ENCODE measurements at regions not wholly inside any gene's neighbourhood (a gene's known extent, or its start where the extent isn't known, plus 50 kb on each side); places are given as distances from the start of the nearest gene placed in this dataset.
A peak's percentile ranks its signal among the peaks of the same experiment; 100 is the strongest.
"Not testable (repeated sequence)": the region's sequence is repeated elsewhere in the genome, so short reads cannot be mapped to it uniquely, and the experiment has no call there.

DNA sequence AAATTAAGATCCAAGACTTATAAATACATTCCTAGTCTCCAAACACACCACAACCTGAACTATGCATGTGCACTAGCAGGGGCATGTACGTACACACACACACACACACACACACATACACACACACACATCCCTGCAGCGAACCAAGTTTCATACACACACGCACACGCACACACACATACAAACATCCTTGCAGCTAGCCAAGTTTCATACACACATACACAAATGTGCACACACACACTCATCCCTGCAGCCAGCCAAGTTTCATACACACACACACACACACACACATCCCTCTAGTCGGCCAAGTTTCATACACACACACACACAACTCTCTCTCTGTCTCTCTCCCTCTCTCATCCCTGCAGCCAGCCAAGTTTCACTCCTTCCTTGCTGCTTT is 82.7 kb upstream of the WIPF3 start (continued):
- TF ChIP-seq REST (IDR thresholded peaks at IDR 0.05; ENCODE audit: insufficient read depth in 1 of 2, low read depth in 2 of 2, low read length in 1 of 2), result no peak

DNA sequence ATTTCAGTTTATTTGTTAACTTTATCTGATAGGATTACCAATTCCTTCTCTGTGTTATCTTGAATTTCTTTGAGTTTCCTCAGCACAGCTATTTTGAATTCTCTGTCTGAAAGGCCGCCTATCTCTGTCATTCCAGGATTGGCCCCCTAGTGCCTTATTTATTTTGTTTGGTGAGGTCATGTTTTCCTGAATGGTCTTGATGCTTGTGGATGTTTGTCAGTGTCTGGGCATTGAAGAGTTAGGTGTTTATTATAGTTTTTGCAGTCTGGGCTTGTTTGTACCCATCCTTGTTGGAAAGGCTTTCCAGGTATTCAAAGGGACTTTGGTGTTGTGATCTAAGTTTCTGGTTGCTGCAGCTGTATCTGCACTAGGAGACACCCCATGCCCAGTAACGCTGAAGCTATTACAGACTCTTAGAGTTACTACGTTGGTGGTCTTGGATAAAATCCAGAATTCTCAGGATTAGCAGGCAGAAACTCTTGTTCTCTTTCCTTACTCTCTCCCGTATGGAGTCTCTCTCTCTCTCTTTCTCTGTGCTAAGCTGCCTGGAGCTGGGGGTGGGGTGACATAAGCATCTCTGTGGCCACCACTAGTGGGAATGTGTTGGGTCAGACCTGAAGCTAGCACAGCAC is 76.7 kb upstream of the WIPF3 start:
- H3K36me3 ChIP-seq (ENCODE audit: control insufficient read depth, insufficient read depth, low read length); intact Hi-C loops (cut with micrococcal nuclease; ENCODE audit: unreplicated experiment); ATAC-seq; H3K9me3 ChIP-seq (ENCODE audit: control insufficient read depth, insufficient read depth, low read depth, low read length); H3K27ac ChIP-seq (ENCODE audit: low read length); H3K27me3 ChIP-seq (ENCODE audit: control insufficient read depth, insufficient read depth, low read length); CTCF ChIA-PET; in situ Hi-C loops (cut with HindIII; ENCODE audit: low pct_unique_long_range_greater_than_20kb, low sequenced_read_pairs); POLR2A ChIA-PET; H3K4me1 ChIP-seq (ENCODE audit: control insufficient read depth, insufficient read depth, low read length); H3K4me3 ChIP-seq (ENCODE audit: low read depth in 2 of 2, low read length in 2 of 2); BruUV-seq (replicated peaks); DNase-seq (ENCODE audit: low read depth, low spot score): not testable (repeated sequence)

GRCh38 chr7:29734246-29734731 is 72.0 kb upstream of the WIPF3 start:
- no peak overlapping the region for H3K27ac ChIP-seq (ENCODE audit: low read length)
- intact Hi-C loops (cut with micrococcal nuclease; ENCODE audit: unreplicated experiment) (no loop called here), in situ Hi-C loops (cut with HindIII; ENCODE audit: low pct_unique_long_range_greater_than_20kb, low sequenced_read_pairs) (no loop called here)
- no TSS peak for BruUV-seq (replicated peaks)
- H3K27me3 ChIP-seq (ENCODE audit: control insufficient read depth, insufficient read depth, low read length), result 0 out of 2 replicates have a peak, but pooled peaks cover 2% of the 10 kb centered on the region
- ATAC-seq (no peak), DNase-seq (ENCODE audit: low read depth, low spot score) (no peak)
- TF ChIP-seq SIN3A (IDR thresholded peaks at IDR 0.05; ENCODE audit: borderline replicate concordance, insufficient read depth, low read depth, low read length) (no peak), REST (IDR thresholded peaks at IDR 0.05; ENCODE audit: insufficient read depth in 1 of 2, low read depth in 2 of 2, low read length in 1 of 2) (no peak), POLR2AphosphoS5 (IDR thresholded peaks at IDR 0.05; ENCODE audit: low read depth, low read length) (no peak), TCF7L2 (IDR thresholded peaks at IDR 0.05; ENCODE audit: low read depth, low read length) (no peak)
- TF ChIP-seq, protein P1, sequence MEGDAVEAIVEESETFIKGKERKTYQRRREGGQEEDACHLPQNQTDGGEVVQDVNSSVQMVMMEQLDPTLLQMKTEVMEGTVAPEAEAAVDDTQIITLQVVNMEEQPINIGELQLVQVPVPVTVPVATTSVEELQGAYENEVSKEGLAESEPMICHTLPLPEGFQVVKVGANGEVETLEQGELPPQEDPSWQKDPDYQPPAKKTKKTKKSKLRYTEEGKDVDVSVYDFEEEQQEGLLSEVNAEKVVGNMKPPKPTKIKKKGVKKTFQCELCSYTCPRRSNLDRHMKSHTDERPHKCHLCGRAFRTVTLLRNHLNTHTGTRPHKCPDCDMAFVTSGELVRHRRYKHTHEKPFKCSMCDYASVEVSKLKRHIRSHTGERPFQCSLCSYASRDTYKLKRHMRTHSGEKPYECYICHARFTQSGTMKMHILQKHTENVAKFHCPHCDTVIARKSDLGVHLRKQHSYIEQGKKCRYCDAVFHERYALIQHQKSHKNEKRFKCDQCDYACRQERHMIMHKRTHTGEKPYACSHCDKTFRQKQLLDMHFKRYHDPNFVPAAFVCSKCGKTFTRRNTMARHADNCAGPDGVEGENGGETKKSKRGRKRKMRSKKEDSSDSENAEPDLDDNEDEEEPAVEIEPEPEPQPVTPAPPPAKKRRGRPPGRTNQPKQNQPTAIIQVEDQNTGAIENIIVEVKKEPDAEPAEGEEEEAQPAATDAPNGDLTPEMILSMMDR (IDR thresholded peaks at IDR 0.05), result no peak
- no peaks in the 10 kb centered on the region for H3K4me1 ChIP-seq (ENCODE audit: control insufficient read depth, insufficient read depth, low read length)
- POLR2A ChIA-PET, result interaction anchor here (0.6 kb wide), 1 partner anchor 90 kb away, joined by 3 read pairs; no protein-coding TSS in a partner anchor
- CTCF ChIA-PET, result no interaction called here
- H3K36me3 ChIP-seq (ENCODE audit: control insufficient read depth, insufficient read depth, low read length), result no peaks in the 10 kb centered on the region
- no peaks in the 10 kb centered on the region for H3K9me3 ChIP-seq (ENCODE audit: control insufficient read depth, insufficient read depth, low read depth, low read length)
- no peak overlapping the region for H3K4me3 ChIP-seq (ENCODE audit: low read depth in 2 of 2, low read length in 2 of 2)

DNA sequence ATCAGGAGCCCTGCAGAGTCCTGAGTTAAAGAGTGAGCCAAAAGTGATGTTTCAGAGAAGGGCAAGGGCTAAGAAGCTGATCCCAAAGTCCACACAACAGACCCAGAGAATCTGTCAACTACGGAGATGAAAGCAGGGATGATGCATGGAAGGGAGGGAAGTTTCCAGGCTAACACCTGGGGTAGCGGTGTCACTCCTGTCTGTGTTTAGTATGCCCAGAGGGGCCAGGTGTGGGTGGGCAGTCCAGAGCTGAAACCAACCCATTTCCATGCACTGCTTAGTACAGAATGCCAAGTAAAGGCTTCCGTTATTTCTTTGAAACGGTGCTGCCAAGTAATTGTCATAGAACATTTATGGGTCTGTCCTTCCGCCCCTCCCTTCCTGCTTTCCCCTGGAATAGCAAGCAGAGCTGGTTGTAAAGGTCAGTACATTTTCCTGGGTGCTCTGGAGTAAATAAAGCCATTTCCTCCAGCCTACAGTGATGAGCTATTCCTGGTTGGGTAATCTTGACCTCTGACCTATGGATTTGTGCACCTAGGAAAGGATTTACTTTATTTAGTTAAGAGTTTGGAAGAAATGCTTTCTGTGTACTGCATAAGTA is 58.6 kb upstream of the WIPF3 start:
- DNase-seq (ENCODE audit: low read depth, low spot score); H3K27ac ChIP-seq (ENCODE audit: low read length); H3K9me3 ChIP-seq (ENCODE audit: control insufficient read depth, insufficient read depth, low read depth, low read length); H3K4me1 ChIP-seq (ENCODE audit: control insufficient read depth, insufficient read depth, low read length); in situ Hi-C loops (cut with HindIII; ENCODE audit: low pct_unique_long_range_greater_than_20kb, low sequenced_read_pairs); H3K27me3 ChIP-seq (ENCODE audit: control insufficient read depth, insufficient read depth, low read length); H3K36me3 ChIP-seq (ENCODE audit: control insufficient read depth, insufficient read depth, low read length); H3K4me3 ChIP-seq (ENCODE audit: low read depth in 2 of 2, low read length in 2 of 2): not testable (repeated sequence)
- POLR2A ChIA-PET, result interaction anchor here (0.7 kb wide), 1 partner anchor 126 kb away, joined by 4 read pairs; no protein-coding TSS in a partner anchor
- CTCF ChIA-PET, result interaction anchor here (0.7 to 1.9 kb wide), 5 partner anchors 61 to 1907 kb away, joined by 3 to 16 read pairs (median 5); no protein-coding TSS in a partner anchor
- intact Hi-C loops (cut with micrococcal nuclease; ENCODE audit: unreplicated experiment), result loop anchor here (1.0 to 5.0 kb wide), 2 partner anchors 174 to 325 kb away; no protein-coding TSS in a partner anchor
- ATAC-seq, result peak; percentile 66
- BruUV-seq (replicated peaks), result TSS peak; percentile 49

Data from Panc1 (cell line).